H1 (cell line): ENCODE measurements at regions not wholly inside any gene's neighbourhood (a gene's known extent, or its start where the extent isn't known, plus 50 kb on each side); places are given as distances from the start of the nearest gene placed in this dataset.

ENCODE experiments used
- CTCF ChIP-seq, 3 experiments: IDR thresholded peaks; 1 replicate in 2 of 3; 2 replicates in 1 of 3; pipeline versions ENCODE4 v1.5.1 to v1.6.1; 2011; ENCODE audit warnings: low read length in 3 of 3, mild to moderate bottlenecking in 3 of 3, inconsistent platforms in 2 of 3, low read depth in 1 of 3, moderate library complexity in 1 of 3; ENCODE audit not compliant: insufficient read depth in 1 of 3; ENCODE audit errors: control extremely low read depth in 1 of 3
- EP300 ChIP-seq, 2 experiments: IDR thresholded peaks; 1 replicate in 1 of 2; 2 replicates in 1 of 2; pipeline ENCODE4 v1.6.1; 2011 to 2012; ENCODE audit warnings: low read depth in 2 of 2, low read length in 2 of 2, mild to moderate bottlenecking in 2 of 2, borderline replicate concordance in 1 of 2, inconsistent platforms in 1 of 2, moderate library complexity in 1 of 2
- EZH2 ChIP-seq: fragments of 200-600 bp; sonication (generic); IDR thresholded peaks from 2 replicates; pipeline ENCODE4 v1.7.1; 2012; ENCODE audit warnings: low read depth, mild to moderate bottlenecking, moderate library complexity, low read length, inconsistent platforms; ENCODE audit not compliant: severe bottlenecking
- JUN ChIP-seq: IDR thresholded peaks from 2 replicates; pipeline ENCODE4 v1.6.1; 2011; ENCODE audit warnings: low read depth, mild to moderate bottlenecking, improper control_type of control experiment, low read length
- SRF ChIP-seq: IDR thresholded peaks from 2 replicates; pipeline ENCODE4 v1.6.1; 2011; ENCODE audit warnings: mild to moderate bottlenecking, low read depth, low read length, moderate library complexity

GRCh38 chr4:130424211-130424610 lies 1328.3 kb downstream of the C4orf33 start (continued):
- no peak for TF ChIP-seq CTCF (IDR thresholded peaks at IDR 0.05; ENCODE audit: control extremely low read depth in 1 of 3, insufficient read depth in 1 of 3, low read depth in 1 of 3, low read length in 3 of 3)
- no peak for TF ChIP-seq JUN
- no peak for TF ChIP-seq EZH2
- TF ChIP-seq SRF, result no peak
- no peak for TF ChIP-seq EP300 (IDR thresholded peaks at IDR 0.05; ENCODE audit: borderline replicate concordance in 1 of 2, low read depth in 2 of 2, low read length in 2 of 2)
